ENCODE measurements at regions not wholly inside any gene's neighbourhood (a gene's known extent, or its start where the extent isn't known, plus 50 kb on each side); places are given as distances from the start of the nearest gene placed in this dataset.

GRCh38 chr5:58370606-58371005 is 89.3 kb downstream of the PLK2 start:
- TF ChIP-seq CTCF (IDR thresholded peaks at IDR 0.05; ENCODE audit: poor library complexity) (no peak), EZH2 (IDR thresholded peaks at IDR 0.05; ENCODE audit: borderline replicate concordance) (no peak), EZH2phosphoT487 (IDR thresholded peaks at IDR 0.05; ENCODE audit: low read depth, severe bottlenecking, unreplicated experiment) (no peak)

Data from hepatocyte (in vitro differentiated cells).